H1 (cell line): ENCODE measurements at regions not wholly inside any gene's neighbourhood (a gene's known extent, or its start where the extent isn't known, plus 50 kb on each side); places are given as distances from the start of the nearest gene placed in this dataset.

Experiments
- CTCF ChIA-PET: fragments of 300-600 bp; sonication (Branson Sonifier 250); formaldehyde crosslinking; loops from one replicate; lab custom pipeline; 2021; ENCODE audit not compliant: partially characterized antibody; lab: Charles Lee
- POLR2A ChIA-PET: fragments of 300-600 bp; sonication (Branson Sonifier 250); formaldehyde crosslinking; loops from one replicate; lab custom pipeline; 2021; ENCODE audit warnings: inconsistent platforms; ENCODE audit not compliant: partially characterized antibody; lab: Charles Lee
- DNase-seq, 2 experiments: peaks; one replicate each; pipeline versions ENCODE4 v3.0.0 to v3.0.0-alpha.2; 2010 to 2022; ENCODE audit warnings: low spot score in 2 of 2, low read depth in 1 of 2, mixed read lengths in 1 of 2
- FAIRE-seq: peaks from 2 replicates; lab custom pipeline; 2011; peaks lifted over from hg19 to GRCh38; lab: Jason Lieb, UNC
- H2AFZ ChIP-seq: 2 replicates; pipeline ENCODE4 v1.8.1; 2012; ENCODE audit warnings: low read length, inconsistent platforms
- H2AK5ac ChIP-seq: 2 replicates; pipeline ENCODE4 v1.6.1; 2013; ENCODE audit warnings: low read depth, low read length
- H2BK120ac ChIP-seq: replicated peaks from 2 replicates; pipeline ENCODE3; 2013; ENCODE audit warnings: low read depth, low read length, inconsistent platforms
- H2BK12ac ChIP-seq: 2 replicates; pipeline ENCODE4 v1.6.1; 2013; ENCODE audit warnings: low read depth, low read length
- H2BK15ac ChIP-seq: 2 replicates; pipeline ENCODE4 v1.6.1; 2013; ENCODE audit warnings: low read length
- H2BK20ac ChIP-seq: 2 replicates; pipeline ENCODE4 v1.6.1; 2013; ENCODE audit warnings: low read length
- H2BK5ac ChIP-seq: 2 replicates; pipeline ENCODE4 v1.6.1; 2013; ENCODE audit warnings: low read depth, low read length
- H3K14ac ChIP-seq: 2 replicates; pipeline ENCODE4 v1.6.1; 2013; ENCODE audit warnings: inconsistent platforms; ENCODE audit not compliant: insufficient read length
- H3K18ac ChIP-seq: 2 replicates; pipeline ENCODE4 v1.6.1; 2013; ENCODE audit warnings: low read length; ENCODE audit errors: extremely low read depth
- H3K23ac ChIP-seq: 2 replicates; pipeline ENCODE4 v1.6.1; 2013; ENCODE audit warnings: inconsistent platforms; ENCODE audit not compliant: insufficient read length
- H3K23me2 ChIP-seq: 2 replicates; pipeline ENCODE4 v1.6.1; 2013; ENCODE audit warnings: low read depth, low read length
- H3K27ac ChIP-seq: 2 replicates; pipeline ENCODE4 v1.6.1; 2011; ENCODE audit warnings: low read depth, low read length, inconsistent platforms
- H3K27me3 ChIP-seq, 4 experiments: replicated peaks in 1 of 4; 1 replicate in 1 of 4; 2 replicates in 3 of 4; pipeline versions ENCODE4 v1.6.1 to v1.8.1; 2011 to 2013; ENCODE audit warnings: low read length in 3 of 4, mild to moderate bottlenecking in 3 of 4, inconsistent platforms in 2 of 4, mixed read lengths in 2 of 4, moderate library complexity in 1 of 4; ENCODE audit not compliant: control insufficient read depth in 3 of 4, insufficient read depth in 3 of 4; ENCODE audit errors: extremely low read depth in 1 of 4
- H3K36me3 ChIP-seq, 4 experiments: 2 replicates each; pipeline versions ENCODE4 v1.6.1 to v1.8.1; 2011 to 2013; ENCODE audit warnings: mild to moderate bottlenecking in 4 of 4, low read length in 3 of 4, moderate library complexity in 2 of 4, control low read depth in 1 of 4, inconsistent platforms in 1 of 4; ENCODE audit not compliant: insufficient read depth in 4 of 4, control insufficient read depth in 2 of 4
- H3K4ac ChIP-seq: replicated peaks from 2 replicates; pipeline ENCODE3; 2013; ENCODE audit warnings: low read length, low read depth, mixed read lengths, inconsistent platforms; ENCODE audit not compliant: insufficient read length
- H3K4me1 ChIP-seq, 4 experiments: replicated peaks in 1 of 4; 1 replicate in 1 of 4; 2 replicates in 3 of 4; pipeline versions ENCODE4 v1.6.1 to v1.8.1; 2011 to 2013; ENCODE audit warnings: low read length in 3 of 4, inconsistent platforms in 2 of 4, mixed read lengths in 1 of 4; ENCODE audit not compliant: insufficient read depth in 4 of 4, control insufficient read depth in 3 of 4
- H3K4me2 ChIP-seq, 2 experiments: 2 replicates each; pipeline versions ENCODE4 v1.6.1 to v1.8.1; 2011 to 2013; ENCODE audit warnings: low read depth in 2 of 2, low read length in 2 of 2, control low read depth in 1 of 2, inconsistent platforms in 1 of 2, mild to moderate bottlenecking in 1 of 2; ENCODE audit not compliant: insufficient read depth in 1 of 2
- H3K4me3 ChIP-seq, 4 experiments: fragments of 200-600, 300-600 bp in 1 of 4; sonication (generic), shearing (Covaris generic), sonication (Bioruptor Twin) in 1 of 4; 2 replicates each; pipeline versions ENCODE4 v1.5.1 to v1.8.1; 2011 to 2016; ENCODE audit warnings: low read length in 4 of 4, low read depth in 3 of 4, control low read depth in 2 of 4, inconsistent platforms in 2 of 4, mild to moderate bottlenecking in 2 of 4, mixed read lengths in 1 of 4, moderate library complexity in 1 of 4; ENCODE audit not compliant: insufficient read depth in 2 of 4; ENCODE audit errors: extremely low read depth in 1 of 4
- H3K56ac ChIP-seq: replicated peaks from 2 replicates; pipeline ENCODE3; 2013; ENCODE audit warnings: low read depth, mild to moderate bottlenecking, mixed read lengths, low read length, inconsistent platforms; ENCODE audit not compliant: insufficient read length
- H3K79me1 ChIP-seq: 2 replicates; pipeline ENCODE4 v1.6.1; 2013; ENCODE audit warnings: low read depth, low read length, control low read depth
- H3K79me2 ChIP-seq, 2 experiments: 2 replicates each; pipeline versions ENCODE4 v1.6.1 to v1.8.1; 2012 to 2013; ENCODE audit warnings: low read length in 2 of 2, mild to moderate bottlenecking in 2 of 2, inconsistent platforms in 1 of 2; ENCODE audit not compliant: insufficient read depth in 2 of 2, control insufficient read depth in 1 of 2
- H3K9ac ChIP-seq, 4 experiments: replicated peaks in 1 of 4; 1 replicate in 1 of 4; 2 replicates in 3 of 4; pipeline versions ENCODE4 v1.6.1 to v1.8.1; 2011 to 2013; ENCODE audit warnings: low read depth in 3 of 4, low read length in 3 of 4, control low read depth in 2 of 4, mild to moderate bottlenecking in 2 of 4, moderate library complexity in 2 of 4, inconsistent platforms in 1 of 4; ENCODE audit errors: extremely low read depth in 1 of 4
- H3K9me3 ChIP-seq, 2 experiments: 2 replicates each; pipeline versions ENCODE4 v1.6.1 to v1.8.1; 2012 to 2013; ENCODE audit warnings: mild to moderate bottlenecking in 2 of 2, moderate library complexity in 2 of 2, control low read depth in 1 of 2, inconsistent platforms in 1 of 2, low read depth in 1 of 2, low read length in 1 of 2, mixed read lengths in 1 of 2; ENCODE audit not compliant: insufficient read depth in 2 of 2
- H4K20me1 ChIP-seq, 2 experiments: replicated peaks in 1 of 2; 2 replicates each; pipeline versions ENCODE3 to v1.8.1; 2011 to 2013; ENCODE audit warnings: inconsistent platforms in 2 of 2, low read length in 2 of 2, mild to moderate bottlenecking in 1 of 2; ENCODE audit not compliant: insufficient read depth in 2 of 2, control insufficient read depth in 1 of 2
- H4K5ac ChIP-seq: 2 replicates; pipeline ENCODE4 v1.6.1; 2013; ENCODE audit warnings: low read length, low read depth, mixed read lengths, inconsistent platforms; ENCODE audit not compliant: insufficient read length
- H4K8ac ChIP-seq: 2 replicates; pipeline ENCODE4 v1.8.0; 2013; ENCODE audit warnings: mild to moderate bottlenecking, moderate library complexity, low read length, inconsistent platforms; ENCODE audit not compliant: insufficient read depth; ENCODE audit errors: extremely low read depth
- H4K91ac ChIP-seq: replicated peaks from 2 replicates; pipeline ENCODE3; 2013; ENCODE audit warnings: low read length, mixed read lengths, inconsistent platforms; ENCODE audit not compliant: insufficient read length
- HDAC2 ChIP-seq, 2 experiments: fragments of 300-600 bp in 1 of 2; sonication (generic) in 1 of 2; IDR thresholded peaks; 2 replicates each; pipeline ENCODE4 v1.6.1; 2011 to 2012; ENCODE audit warnings: low read depth in 2 of 2, low read length in 2 of 2, mild to moderate bottlenecking in 2 of 2, moderate library complexity in 2 of 2, borderline replicate concordance in 1 of 2, inconsistent platforms in 1 of 2
- KDM5A ChIP-seq: fragments of 200-600 bp; IDR thresholded peaks from 2 replicates; pipeline ENCODE4 v1.7.1; 2012; ENCODE audit warnings: mild to moderate bottlenecking, low read length, inconsistent platforms, mixed read lengths
- POU5F1 ChIP-seq: IDR thresholded peaks from 2 replicates; pipeline ENCODE4 v1.6.1; 2011; ENCODE audit warnings: low read depth, mild to moderate bottlenecking, low read length, moderate library complexity
- RAD21 ChIP-seq, 2 experiments: IDR thresholded peaks in 1 of 2; conservative IDR thresholded peaks in 1 of 2; 2 replicates each; pipeline ENCODE4 v1.6.1; 2011; ENCODE audit warnings: low read depth in 2 of 2, low read length in 2 of 2, improper control_type of control experiment in 1 of 2, inconsistent platforms in 1 of 2, mild to moderate bottlenecking in 1 of 2, moderate library complexity in 1 of 2
- TBP ChIP-seq: IDR thresholded peaks from 2 replicates; pipeline ENCODE4 v1.6.1; 2011; ENCODE audit warnings: low read depth, low read length, improper control_type of control experiment
- WGBS, 2 experiments: shearing (Covaris generic) in 1 of 2; methylation state at CpG; one replicate each; pipeline versions ENCODE4 v1.1.6 to v1.1.7; 2013 to 2015; ENCODE audit warnings: low lambda C conversion rate in 2 of 2, mixed read lengths in 2 of 2, inconsistent platforms in 1 of 2, low coverage in 1 of 2, missing lambda C conversion rate in 1 of 2; ENCODE audit not compliant: insufficient replicate concordance in 2 of 2, insufficient coverage in 1 of 2, insufficient read length in 1 of 2; ENCODE audit errors: extremely low coverage in 1 of 2, missing lambda C conversion rate in 1 of 2; 5-methylcytosine and 5-hydroxymethylcytosine counted together

DNA sequence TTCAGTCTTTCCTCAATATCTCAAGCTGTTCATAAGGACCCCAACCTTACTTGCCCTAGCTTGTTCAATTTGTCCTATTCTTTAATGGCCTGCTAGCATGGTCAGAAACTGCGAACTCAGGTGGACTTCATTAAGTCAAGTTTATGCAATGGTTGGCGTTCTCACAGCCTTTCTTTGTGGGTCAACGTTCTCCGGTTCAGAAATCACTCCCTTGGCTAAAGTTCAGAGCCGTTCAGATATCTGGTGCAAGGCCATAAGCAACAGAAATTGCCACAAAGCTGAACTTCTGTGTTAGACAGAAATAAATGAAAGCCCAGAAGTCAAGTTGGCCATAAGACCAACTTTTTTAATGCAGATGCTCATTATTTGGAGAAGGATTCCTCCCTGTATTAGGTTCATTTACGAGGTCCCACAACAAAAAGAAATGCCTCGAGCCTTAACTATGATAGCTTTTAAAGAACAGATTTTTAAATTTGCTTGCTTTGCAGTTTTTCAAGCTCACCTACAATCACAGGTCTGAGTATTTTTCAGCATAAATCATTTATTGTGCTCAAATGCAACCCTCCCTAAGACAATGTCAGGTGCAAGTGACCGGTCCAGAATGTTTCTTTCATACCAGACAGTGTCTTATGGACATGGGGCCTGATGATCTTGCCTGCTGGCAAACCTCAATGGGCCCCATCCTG lies 140.2 kb upstream of the COL11A1 start:
- Histone ChIP-seq H3K27ac (no peak overlapping the region), H2BK15ac (no peak overlapping the region), H3K4me2 (no peak overlapping the region), H3K4ac (no peak overlapping the region), H3K9me3 (no peaks in the 10 kb centered on the region), H2BK20ac (no peak overlapping the region; the same call in 1 of the 2 replicates), H3K27me3 (no peaks in the 10 kb centered on the region), H4K20me1 (no peaks in the 10 kb centered on the region), H3K4me3 (no peak overlapping the region), H3K14ac (no peak overlapping the region), H2BK120ac (no peak overlapping the region)
- ChIA-PET CTCF (interaction anchor here (0.9 to 1.3 kb wide), 2 partner anchors 8 to 212 kb away, joined by 3 read pairs; no protein-coding TSS in a partner anchor), POLR2A (no interaction called here)
- no peak for FAIRE-seq
- TF ChIP-seq POU5F1 = no peak
- TF ChIP-seq HDAC2 (IDR thresholded peaks at IDR 0.05; ENCODE audit: borderline replicate concordance in 1 of 2, low read depth in 2 of 2, low read length in 2 of 2) = no peak
- TF ChIP-seq RAD21 (IDR thresholded peaks at IDR 0.05 in 1 of 2, conservative IDR thresholded peaks at IDR 0.05 in 1 of 2; ENCODE audit: low read depth in 2 of 2, low read length in 2 of 2) = no peak
- TF ChIP-seq KDM5A = no peak
- no peak for TF ChIP-seq TBP
- TF ChIP-seq, all 59 proteins: peak for 0
- H2BK12ac ChIP-seq = no peak overlapping the region
- DNase-seq = no peak
- H3K79me2 ChIP-seq = no peaks in the 10 kb centered on the region
- no peak overlapping the region for H2AK5ac ChIP-seq
- no peak overlapping the region for H4K5ac ChIP-seq
- H3K4me1 ChIP-seq = peaks cover 0 to 6% (median 1%) of the 10 kb centered on the region in 4 experiments; a peak in 4 of 7 replicates
- no peak overlapping the region for H3K23ac ChIP-seq
- no peak overlapping the region for H3K9ac ChIP-seq
- no peak overlapping the region for H3K18ac ChIP-seq
- H2AFZ ChIP-seq = peak overlapping the region; percentile 52; the same call in 1 of the 2 replicates
- no peaks in the 10 kb centered on the region for H3K36me3 ChIP-seq
- 89% methylated on average over 8 of the region's 8 CpGs; no CpG with 5 or more reads in 1 of the 2 experiments for WGBS, 2 experiments
- H3K56ac ChIP-seq = no peak overlapping the region
- H3K23me2 ChIP-seq = no peaks in the 10 kb centered on the region
- H2BK5ac ChIP-seq = no peak overlapping the region
- H3K79me1 ChIP-seq = no peaks in the 10 kb centered on the region
- H4K91ac ChIP-seq = no peak overlapping the region
- no peak overlapping the region for H4K8ac ChIP-seq
